Endothelial cell (in vitro differentiated cells): ENCODE measurements at regions not wholly inside any gene's neighbourhood (a gene's known extent, or its start where the extent isn't known, plus 50 kb on each side); places are given as distances from the start of the nearest gene placed in this dataset.

Experiments
- DNase-seq: peaks from one replicate; pipeline ENCODE4 v3.0.0; 2021; ENCODE audit warnings: low spot score
- H3K27ac Mint-ChIP-seq: one replicate; pipeline ENCODE4 v1.8.0; 2021; ENCODE audit warnings: mixed read lengths, inconsistent platforms; ENCODE audit not compliant: unreplicated experiment
- H3K27me3 Mint-ChIP-seq: one replicate; pipeline ENCODE4 v1.8.0; 2021; ENCODE audit warnings: mild to moderate bottlenecking, moderate library complexity, mixed read lengths, inconsistent platforms; ENCODE audit not compliant: unreplicated experiment
- H3K36me3 Mint-ChIP-seq: one replicate; pipeline ENCODE4 v1.8.0; 2021; ENCODE audit warnings: mild to moderate bottlenecking, low read depth, mixed read lengths, inconsistent platforms; ENCODE audit not compliant: unreplicated experiment
- H3K4me1 Mint-ChIP-seq: one replicate; pipeline ENCODE4 v1.8.0; 2021; ENCODE audit warnings: mild to moderate bottlenecking, mixed read lengths, inconsistent platforms; ENCODE audit not compliant: unreplicated experiment
- H3K4me3 Mint-ChIP-seq: one replicate; pipeline ENCODE4 v1.8.0; 2021; ENCODE audit warnings: mild to moderate bottlenecking, mixed read lengths, inconsistent platforms; ENCODE audit not compliant: unreplicated experiment
- H3K9me3 Mint-ChIP-seq: one replicate; pipeline ENCODE4 v1.8.0; 2021; ENCODE audit warnings: mixed read lengths, inconsistent platforms; ENCODE audit not compliant: unreplicated experiment
- TF ChIP-seq, protein P1 (sequence below): fragments of 200-600 bp; sonication (generic); IDR thresholded peaks from one replicate; pipeline ENCODE4 v1.5.0; 2021; ENCODE audit warnings: antibody characterized with exemption; ENCODE audit not compliant: unreplicated experiment

DNA sequence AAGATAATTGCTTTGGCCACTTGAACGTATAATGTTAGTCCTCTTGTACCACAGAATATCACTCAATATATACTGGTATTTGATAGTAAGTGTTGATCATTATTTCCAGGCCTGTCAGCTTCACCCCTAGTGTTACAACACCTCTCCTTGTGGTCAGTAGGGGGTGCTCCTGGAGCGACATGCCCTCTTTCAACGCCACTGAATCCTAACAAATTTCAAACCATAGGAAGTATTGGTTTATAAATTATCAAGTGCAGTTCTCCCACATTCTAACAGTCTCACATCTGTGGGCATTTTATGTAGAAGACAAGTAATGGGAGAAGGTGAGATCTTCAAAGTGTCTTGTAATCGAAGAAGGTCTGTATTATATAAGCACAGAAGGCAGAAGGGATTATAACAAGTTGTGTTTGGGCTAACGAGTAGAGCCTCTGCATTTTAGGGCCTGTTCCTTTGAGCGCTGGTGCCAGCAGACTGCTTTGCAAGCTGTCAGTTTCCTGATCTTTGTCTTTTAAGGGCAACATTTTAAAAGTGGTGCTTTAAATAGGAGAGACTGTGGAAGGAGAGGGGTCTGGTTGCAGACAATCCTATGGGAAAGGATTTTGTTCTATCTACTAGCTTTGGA is 57.1 kb upstream of the CEP162 start:
- Mint-ChIP-seq H3K36me3 (no peaks in the 10 kb centered on the region), H3K9me3 (peaks cover 4% of the 10 kb centered on the region), H3K27ac (no peak overlapping the region), H3K4me3 (no peak overlapping the region), H3K4me1 (peaks cover 12% of the 10 kb centered on the region), H3K27me3 (peaks cover 3% of the 10 kb centered on the region)
- DNase-seq, result peak; percentile 17
- TF ChIP-seq, protein P1, sequence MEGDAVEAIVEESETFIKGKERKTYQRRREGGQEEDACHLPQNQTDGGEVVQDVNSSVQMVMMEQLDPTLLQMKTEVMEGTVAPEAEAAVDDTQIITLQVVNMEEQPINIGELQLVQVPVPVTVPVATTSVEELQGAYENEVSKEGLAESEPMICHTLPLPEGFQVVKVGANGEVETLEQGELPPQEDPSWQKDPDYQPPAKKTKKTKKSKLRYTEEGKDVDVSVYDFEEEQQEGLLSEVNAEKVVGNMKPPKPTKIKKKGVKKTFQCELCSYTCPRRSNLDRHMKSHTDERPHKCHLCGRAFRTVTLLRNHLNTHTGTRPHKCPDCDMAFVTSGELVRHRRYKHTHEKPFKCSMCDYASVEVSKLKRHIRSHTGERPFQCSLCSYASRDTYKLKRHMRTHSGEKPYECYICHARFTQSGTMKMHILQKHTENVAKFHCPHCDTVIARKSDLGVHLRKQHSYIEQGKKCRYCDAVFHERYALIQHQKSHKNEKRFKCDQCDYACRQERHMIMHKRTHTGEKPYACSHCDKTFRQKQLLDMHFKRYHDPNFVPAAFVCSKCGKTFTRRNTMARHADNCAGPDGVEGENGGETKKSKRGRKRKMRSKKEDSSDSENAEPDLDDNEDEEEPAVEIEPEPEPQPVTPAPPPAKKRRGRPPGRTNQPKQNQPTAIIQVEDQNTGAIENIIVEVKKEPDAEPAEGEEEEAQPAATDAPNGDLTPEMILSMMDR, result peak; percentile 21

DNA sequence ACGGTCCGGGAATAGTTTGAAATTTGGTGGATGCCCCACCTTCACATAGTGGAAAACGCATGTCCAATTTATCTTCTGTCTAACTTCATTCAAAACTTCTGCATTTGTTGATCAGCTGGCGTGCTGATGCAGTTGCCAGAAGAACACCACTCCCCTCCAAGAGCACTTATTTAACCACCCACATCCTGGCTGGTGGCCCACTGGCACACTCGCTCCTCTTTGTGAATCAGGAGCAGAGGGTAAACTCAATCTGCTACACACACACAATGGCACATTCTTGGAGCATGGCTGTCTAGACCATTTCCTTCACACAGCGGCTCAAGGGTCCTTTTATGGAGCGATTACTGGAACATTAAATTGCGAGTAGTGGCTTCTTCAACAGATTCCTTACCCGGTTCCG is 55.1 kb upstream of the CEP162 start:
- TF ChIP-seq, protein P1, result no peak
- Mint-ChIP-seq H3K4me1 (peaks cover 12% of the 10 kb centered on the region), H3K9me3 (no peaks in the 10 kb centered on the region), H3K27ac (no peak overlapping the region), H3K27me3 (peaks cover 3% of the 10 kb centered on the region), H3K4me3 (no peak overlapping the region), H3K36me3 (no peaks in the 10 kb centered on the region)
- no peak for DNase-seq

DNA sequence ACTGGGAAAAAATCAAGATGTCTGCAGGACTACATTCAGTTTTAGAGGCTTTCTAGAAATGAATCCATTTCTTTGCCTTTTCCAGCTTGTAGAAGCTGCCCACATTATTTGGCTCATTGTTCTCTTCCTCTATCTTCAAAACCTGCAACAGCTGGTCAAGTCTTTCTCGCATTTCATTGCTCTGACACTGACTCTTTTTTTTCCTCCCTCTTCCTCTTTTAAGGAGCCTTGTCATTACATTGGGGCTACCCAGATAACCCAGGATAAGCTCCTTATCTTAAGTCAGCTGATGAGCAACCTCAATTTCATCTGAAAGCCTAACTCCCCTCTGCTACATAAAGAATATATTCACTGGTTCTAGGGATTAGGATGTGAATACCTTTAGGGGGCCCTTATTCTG is 53.2 kb upstream of the CEP162 start:
- Mint-ChIP-seq H3K27me3 (peaks cover 3% of the 10 kb centered on the region), H3K4me1 (peaks cover 12% of the 10 kb centered on the region), H3K27ac (no peak overlapping the region), H3K4me3 (no peak overlapping the region), H3K9me3 (no peaks in the 10 kb centered on the region), H3K36me3 (no peaks in the 10 kb centered on the region)
- DNase-seq, result no peak
- TF ChIP-seq, protein P1, result no peak

DNA sequence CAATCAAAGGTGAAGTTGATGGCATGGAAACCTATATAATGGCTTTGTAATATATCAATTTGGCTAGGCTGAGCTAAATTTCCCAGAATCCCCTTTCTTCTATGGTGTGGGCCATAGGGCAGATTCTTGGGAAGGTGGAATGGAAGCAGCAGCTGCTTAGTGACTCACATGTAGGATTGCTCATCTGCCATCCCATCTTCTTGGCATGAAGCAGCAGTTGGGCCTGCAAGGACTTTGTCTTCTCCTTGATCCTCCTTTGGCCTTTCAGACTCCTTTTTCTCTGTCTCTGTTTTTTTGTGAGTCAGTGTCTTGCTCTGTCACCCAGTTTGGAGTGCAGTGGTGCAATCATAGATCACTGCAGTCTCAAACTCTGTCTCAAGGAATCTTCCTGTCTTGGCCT is 52.6 kb upstream of the CEP162 start:
- no peak for DNase-seq
- Mint-ChIP-seq H3K4me1 (peaks cover 10% of the 10 kb centered on the region), H3K27ac (no peak overlapping the region), H3K4me3 (no peak overlapping the region), H3K27me3 (peaks cover 3% of the 10 kb centered on the region), H3K9me3 (no peaks in the 10 kb centered on the region), H3K36me3 (no peaks in the 10 kb centered on the region)
- TF ChIP-seq, protein P1, result no peak

DNA sequence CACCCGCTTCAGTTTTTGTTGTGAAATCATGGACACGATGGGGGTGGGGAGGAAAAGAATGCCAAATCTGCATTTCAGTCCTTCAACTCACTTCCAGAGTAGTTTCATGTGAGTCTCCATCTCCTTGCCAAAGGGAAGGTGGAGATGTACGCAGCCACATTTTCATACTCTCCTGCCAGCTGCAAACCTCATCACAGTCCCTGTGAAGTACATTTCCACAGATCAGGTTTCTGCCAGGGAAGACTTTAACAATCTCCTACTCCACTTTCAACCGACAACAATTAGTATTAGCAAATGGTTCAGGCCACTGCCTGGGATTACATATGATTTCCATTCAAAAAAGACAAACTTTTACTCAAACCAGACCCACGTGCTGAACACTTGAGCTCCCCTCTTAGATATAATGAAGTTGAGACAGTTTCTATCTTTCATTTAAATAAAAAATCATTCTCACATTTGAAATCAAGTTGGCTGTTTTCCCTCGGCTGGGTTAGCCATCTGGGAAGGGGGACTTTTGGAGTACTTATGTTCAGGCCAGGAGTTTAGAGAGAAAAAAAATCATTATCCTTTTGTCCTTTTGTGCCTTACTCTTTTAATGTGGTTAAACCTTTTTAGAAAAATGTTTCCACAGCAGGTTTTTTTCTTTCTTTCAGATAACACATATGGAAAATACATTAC is 51.0 kb upstream of the CEP162 start:
- no peak overlapping the region for H3K27ac Mint-ChIP-seq
- peaks cover 3% of the 10 kb centered on the region for H3K4me1 Mint-ChIP-seq
- H3K9me3 Mint-ChIP-seq, result no peaks in the 10 kb centered on the region
- no peak overlapping the region for H3K4me3 Mint-ChIP-seq
- DNase-seq, result no peak
- TF ChIP-seq, protein P1, result no peak
- no peaks in the 10 kb centered on the region for H3K36me3 Mint-ChIP-seq
- H3K27me3 Mint-ChIP-seq, result peaks cover 4% of the 10 kb centered on the region
